ENCODE measurements at regions not wholly inside any gene's neighbourhood (a gene's known extent, or its start where the extent isn't known, plus 50 kb on each side); places are given as distances from the start of the nearest gene placed in this dataset.

GRCh38 chr6:40135491-40136072 is 201.3 kb upstream of the MOCS1 start:
- TF ChIP-seq CTCF (IDR thresholded peaks at IDR 0.05; ENCODE audit: poor library complexity) (no peak), EZH2 (IDR thresholded peaks at IDR 0.05; ENCODE audit: borderline replicate concordance) (no peak)
